ENCODE measurements at regions not wholly inside any gene's neighbourhood (a gene's known extent, or its start where the extent isn't known, plus 50 kb on each side); places are given as distances from the start of the nearest gene placed in this dataset.

GRCh38 chr4:125365731-125366130, 51.0 kb downstream of the FAT4 start:
- TF ChIP-seq CTCF (IDR thresholded peaks at IDR 0.05; ENCODE audit: low read depth, low read length), result no peak
- Histone ChIP-seq H3K27me3 (ENCODE audit: insufficient read depth, low read depth, severe bottlenecking) (no peaks in the 10 kb centered on the region), H3K27ac (no peak overlapping the region), H3K4me3 (ENCODE audit: low read depth, low read length) (no peak overlapping the region), H3K9me3 (ENCODE audit: severe bottlenecking) (peaks cover 3% of the 10 kb centered on the region), H3K36me3 (no peaks in the 10 kb centered on the region)
- DNase-seq, result no peak

GRCh38 chr4:125368146-125368545, 53.4 kb downstream of the FAT4 start:
- no peaks in the 10 kb centered on the region for H3K27me3 ChIP-seq (ENCODE audit: insufficient read depth, low read depth, severe bottlenecking)
- no peak overlapping the region for H3K4me3 ChIP-seq (ENCODE audit: low read depth, low read length)
- DNase-seq, result no peak
- no peaks in the 10 kb centered on the region for H3K36me3 ChIP-seq
- H3K9me3 ChIP-seq (ENCODE audit: severe bottlenecking), result peaks cover 3% of the 10 kb centered on the region
- no peak for TF ChIP-seq CTCF (IDR thresholded peaks at IDR 0.05; ENCODE audit: low read depth, low read length)
- H3K27ac ChIP-seq, result no peak overlapping the region

GRCh38 chr4:125368671-125369081, 53.9 kb downstream of the FAT4 start:
- no peak overlapping the region for H3K27ac ChIP-seq
- H3K27me3 ChIP-seq (ENCODE audit: insufficient read depth, low read depth, severe bottlenecking), result no peaks in the 10 kb centered on the region
- H3K9me3 ChIP-seq (ENCODE audit: severe bottlenecking), result peaks cover 3% of the 10 kb centered on the region
- no peak for TF ChIP-seq CTCF (IDR thresholded peaks at IDR 0.05; ENCODE audit: low read depth, low read length)
- H3K36me3 ChIP-seq, result no peaks in the 10 kb centered on the region
- DNase-seq, result no peak
- H3K4me3 ChIP-seq (ENCODE audit: low read depth, low read length), result no peak overlapping the region

- H3K9me3 ChIP-seq (ENCODE audit: severe bottlenecking), result peaks cover 3% of the 10 kb centered on the region
- H3K27me3 ChIP-seq (ENCODE audit: insufficient read depth, low read depth, severe bottlenecking), result no peaks in the 10 kb centered on the region
- H3K27ac ChIP-seq, result no peak overlapping the region
- no peak for TF ChIP-seq CTCF (IDR thresholded peaks at IDR 0.05; ENCODE audit: low read depth, low read length)
- no peaks in the 10 kb centered on the region for H3K36me3 ChIP-seq
- H3K4me3 ChIP-seq (ENCODE audit: low read depth, low read length), result no peak overlapping the region
- no peak for DNase-seq
These were observed 54.3 kb downstream of the FAT4 start for GRCh38 chr4:125369098-125369497.

GRCh38 chr4:125370478-125370877, 55.7 kb downstream of the FAT4 start:
- Histone ChIP-seq H3K36me3 (no peaks in the 10 kb centered on the region), H3K27me3 (ENCODE audit: insufficient read depth, low read depth, severe bottlenecking) (no peaks in the 10 kb centered on the region), H3K4me3 (ENCODE audit: low read depth, low read length) (no peak overlapping the region), H3K27ac (no peak overlapping the region), H3K9me3 (ENCODE audit: severe bottlenecking) (peaks cover 3% of the 10 kb centered on the region)
- DNase-seq, result no peak
- TF ChIP-seq CTCF (IDR thresholded peaks at IDR 0.05; ENCODE audit: low read depth, low read length), result no peak

- no peak overlapping the region for H3K27ac ChIP-seq
- no peaks in the 10 kb centered on the region for H3K36me3 ChIP-seq
- no peak for DNase-seq
- no peak overlapping the region for H3K4me3 ChIP-seq (ENCODE audit: low read depth, low read length)
- no peak for TF ChIP-seq CTCF (IDR thresholded peaks at IDR 0.05; ENCODE audit: low read depth, low read length)
- H3K27me3 ChIP-seq (ENCODE audit: insufficient read depth, low read depth, severe bottlenecking), result no peaks in the 10 kb centered on the region
- H3K9me3 ChIP-seq (ENCODE audit: severe bottlenecking), result no peaks in the 10 kb centered on the region
These were observed 68.2 kb downstream of the FAT4 start for GRCh38 chr4:125382995-125383394.
